SH-SY5Y (cell line): ENCODE measurements at regions not wholly inside any gene's neighbourhood (a gene's known extent, or its start where the extent isn't known, plus 50 kb on each side); places are given as distances from the start of the nearest gene placed in this dataset.

ENCODE experiments used
- GATA2 ChIP-seq: IDR thresholded peaks from 2 replicates; pipeline ENCODE4 v1.6.1; 2011; ENCODE audit warnings: mild to moderate bottlenecking, low read depth, low read length
- GATA3 ChIP-seq: IDR thresholded peaks from 2 replicates; pipeline ENCODE4 v1.6.1; 2011; ENCODE audit warnings: low read depth, mild to moderate bottlenecking, low read length, moderate library complexity

GRCh38 chr21:27953340-27954045 lies 986.6 kb upstream of the ADAMTS5 start:
- TF ChIP-seq GATA2 (no peak), GATA3 (no peak)
